Activated CD8-positive, alpha-beta T cell treated with anti-CD3 and anti-CD28 coated beads for 36 hours (primary cell): ENCODE measurements at regions not wholly inside any gene's neighbourhood (a gene's known extent, or its start where the extent isn't known, plus 50 kb on each side); places are given as distances from the start of the nearest gene placed in this dataset.

ENCODE experiments used
- ATAC-seq: fragments of 200-7000 bp; cut with Tn5 transposase; one replicate; pipeline ENCODE4 v1.10.0; 2021; ENCODE audit warnings: mild to moderate bottlenecking, moderate library complexity
- CTCF ChIA-PET: fragments of 350-600 bp; sonication (Branson Sonifier 250); formaldehyde crosslinking; loops from one replicate; lab custom pipeline; 2021; ENCODE audit warnings: antibody characterized with exemption; lab: Charles Lee
- POLR2A ChIA-PET: fragments of 350-600 bp; sonication (Branson Sonifier 250); formaldehyde crosslinking; loops from one replicate; lab custom pipeline; 2021; ENCODE audit warnings: antibody characterized with exemption; lab: Charles Lee
- DNase-seq: peaks from one replicate; pipeline ENCODE4 v3.0.0-alpha.2; 2020
- H3K27ac Mint-ChIP-seq: one replicate; pipeline ENCODE4 v1.8.0; 2021; ENCODE audit warnings: mild to moderate bottlenecking, mixed read lengths
- H3K27me3 Mint-ChIP-seq: one replicate; pipeline ENCODE4 v1.8.0; 2021; ENCODE audit warnings: mixed read lengths
- H3K36me3 Mint-ChIP-seq: one replicate; pipeline ENCODE4 v1.8.0; 2021; ENCODE audit warnings: low read depth, mixed read lengths
- H3K4me1 Mint-ChIP-seq: one replicate; pipeline ENCODE4 v1.8.0; 2021; ENCODE audit warnings: low read depth, mixed read lengths
- H3K4me3 Mint-ChIP-seq: one replicate; pipeline ENCODE4 v1.8.0; 2021; ENCODE audit warnings: mild to moderate bottlenecking, moderate library complexity, mixed read lengths
- H3K9me3 Mint-ChIP-seq: one replicate; pipeline ENCODE4 v1.8.0; 2021; ENCODE audit warnings: mixed read lengths
- intact Hi-C: fragments of 100-400 bp; cut with micrococcal nuclease; formaldehyde crosslinking; loops from one replicate; pipeline ENCODE4 v1.10.0; 2022
- TF ChIP-seq, protein P1 (sequence below): fragments of 200-600 bp; IDR thresholded peaks from one replicate; pipeline ENCODE4 v1.8.0; 2022; ENCODE audit warnings: antibody characterized with exemption, mild to moderate bottlenecking

DNA sequence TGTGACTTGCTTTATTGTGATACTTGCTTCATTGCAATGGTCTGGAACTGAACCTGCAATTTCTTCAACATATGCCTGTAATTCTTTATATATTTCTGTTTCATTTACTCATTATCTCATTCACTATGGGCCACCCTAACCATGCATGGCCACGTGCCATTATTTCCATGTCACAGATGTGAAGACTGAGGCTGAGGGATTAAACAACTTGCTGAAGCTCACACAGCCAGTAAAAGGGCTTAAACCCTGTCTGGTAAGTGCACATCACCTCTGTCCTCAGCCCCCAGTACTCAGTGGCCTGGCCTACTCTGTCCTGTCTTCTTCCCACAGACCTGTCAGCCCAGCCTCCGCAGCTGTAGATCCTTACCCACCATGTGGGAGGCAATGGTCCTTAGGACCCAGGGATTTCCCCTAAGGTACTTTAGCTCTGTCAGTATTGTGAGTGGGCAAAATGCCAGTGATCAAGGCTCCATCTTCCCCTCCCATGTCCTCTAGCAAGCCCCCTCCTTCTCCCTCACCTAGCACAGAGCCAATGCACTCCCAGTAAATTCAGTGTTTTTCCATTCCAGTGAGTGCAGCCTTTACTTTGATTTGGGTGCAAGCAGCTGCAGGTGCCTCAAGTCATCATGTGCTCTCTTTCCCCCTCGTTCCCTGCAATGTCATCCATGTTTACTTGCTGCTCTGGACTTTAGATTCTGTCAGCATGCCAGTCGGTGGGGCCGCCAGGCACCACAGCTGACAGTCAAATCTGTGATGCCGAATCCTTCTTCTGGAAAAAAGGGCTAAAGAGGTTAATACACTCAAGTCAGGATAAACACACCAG, 228.2 kb upstream of the PROX1 start:
- H3K4me1 Mint-ChIP-seq = peaks cover 4% of the 10 kb centered on the region
- CTCF ChIA-PET = no interaction called here
- peaks cover 1% of the 10 kb centered on the region for H3K9me3 Mint-ChIP-seq
- ATAC-seq (no peak), DNase-seq (no peak)
- H3K36me3 Mint-ChIP-seq = no peaks in the 10 kb centered on the region
- H3K27me3 Mint-ChIP-seq = no peaks in the 10 kb centered on the region
- intact Hi-C loops = no loop called here
- no peak overlapping the region for H3K27ac Mint-ChIP-seq
- POLR2A ChIA-PET = no interaction called here
- no peak overlapping the region for H3K4me3 Mint-ChIP-seq
- TF ChIP-seq, protein P1, sequence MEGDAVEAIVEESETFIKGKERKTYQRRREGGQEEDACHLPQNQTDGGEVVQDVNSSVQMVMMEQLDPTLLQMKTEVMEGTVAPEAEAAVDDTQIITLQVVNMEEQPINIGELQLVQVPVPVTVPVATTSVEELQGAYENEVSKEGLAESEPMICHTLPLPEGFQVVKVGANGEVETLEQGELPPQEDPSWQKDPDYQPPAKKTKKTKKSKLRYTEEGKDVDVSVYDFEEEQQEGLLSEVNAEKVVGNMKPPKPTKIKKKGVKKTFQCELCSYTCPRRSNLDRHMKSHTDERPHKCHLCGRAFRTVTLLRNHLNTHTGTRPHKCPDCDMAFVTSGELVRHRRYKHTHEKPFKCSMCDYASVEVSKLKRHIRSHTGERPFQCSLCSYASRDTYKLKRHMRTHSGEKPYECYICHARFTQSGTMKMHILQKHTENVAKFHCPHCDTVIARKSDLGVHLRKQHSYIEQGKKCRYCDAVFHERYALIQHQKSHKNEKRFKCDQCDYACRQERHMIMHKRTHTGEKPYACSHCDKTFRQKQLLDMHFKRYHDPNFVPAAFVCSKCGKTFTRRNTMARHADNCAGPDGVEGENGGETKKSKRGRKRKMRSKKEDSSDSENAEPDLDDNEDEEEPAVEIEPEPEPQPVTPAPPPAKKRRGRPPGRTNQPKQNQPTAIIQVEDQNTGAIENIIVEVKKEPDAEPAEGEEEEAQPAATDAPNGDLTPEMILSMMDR = no peak

DNA sequence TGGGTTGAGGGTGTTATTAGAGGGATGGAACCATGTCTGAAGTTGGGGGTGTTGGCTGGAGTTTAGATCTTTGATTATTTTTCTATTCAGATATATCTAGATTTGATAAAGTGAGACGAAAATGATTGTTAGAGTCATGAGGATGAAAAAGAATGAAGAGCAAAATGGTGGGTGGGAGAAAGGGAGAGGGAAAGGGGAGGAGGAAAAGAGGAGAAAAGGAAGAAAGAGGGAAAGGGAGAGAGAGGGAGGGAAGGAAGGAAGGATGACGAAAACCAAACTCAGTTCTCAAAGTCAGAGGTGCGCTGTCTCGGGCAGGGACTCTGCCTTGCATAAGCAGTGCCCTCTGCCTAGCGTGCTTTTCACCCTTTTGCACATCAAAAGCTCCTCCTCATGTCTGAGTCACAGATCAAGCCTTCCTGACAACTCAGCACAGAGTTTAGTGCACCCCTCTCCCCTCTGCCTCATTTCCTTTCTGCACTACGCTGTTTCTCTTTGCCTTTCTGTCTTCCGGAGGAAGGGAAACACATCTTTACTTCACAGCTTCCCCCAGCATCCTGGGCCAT, 225.8 kb upstream of the PROX1 start:
- CTCF ChIA-PET = no interaction called here
- ATAC-seq = peak; percentile 99

DNA sequence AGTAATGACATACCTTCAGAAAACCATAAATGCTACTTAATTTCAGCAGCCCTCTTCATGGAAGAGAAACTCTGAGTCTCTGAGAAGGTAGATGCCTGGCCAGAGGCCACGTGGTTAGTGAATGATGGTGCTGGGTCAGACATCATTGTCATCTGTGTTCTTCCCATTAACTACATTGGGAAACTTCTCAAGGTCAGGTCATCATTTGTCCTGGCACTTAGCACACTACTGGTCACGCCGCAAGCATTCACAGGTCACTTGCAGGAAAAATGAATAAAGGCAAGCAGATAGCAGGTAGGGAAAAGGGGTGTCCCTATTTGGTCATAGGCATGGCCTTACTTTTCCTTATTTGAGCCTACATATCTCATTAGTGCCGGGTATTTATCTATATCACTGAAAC, 220.1 kb upstream of the PROX1 start:
- intact Hi-C loops = no loop called here
- Mint-ChIP-seq H3K9me3 (no peaks in the 10 kb centered on the region), H3K4me3 (no peak overlapping the region), H3K27ac (no peak overlapping the region), H3K27me3 (peaks cover 1% of the 10 kb centered on the region), H3K4me1 (no peaks in the 10 kb centered on the region), H3K36me3 (no peaks in the 10 kb centered on the region)
- CTCF ChIA-PET = no interaction called here
- ATAC-seq (no peak), DNase-seq (no peak)
- POLR2A ChIA-PET = no interaction called here
- TF ChIP-seq, protein P1 = no peak

More for the DNA sequence above, 225.8 kb upstream of the PROX1 start:
- DNase-seq = peak; percentile 53
- Mint-ChIP-seq H3K4me3 (peak overlapping the region; percentile 17), H3K36me3 (no peaks in the 10 kb centered on the region), H3K27ac (peak overlapping the region; percentile 57), H3K4me1 (peaks cover 4% of the 10 kb centered on the region), H3K27me3 (no peaks in the 10 kb centered on the region), H3K9me3 (peaks cover 1% of the 10 kb centered on the region)
- POLR2A ChIA-PET = no interaction called here
- intact Hi-C loops = no loop called here
- TF ChIP-seq, protein P1 = no peak

DNA sequence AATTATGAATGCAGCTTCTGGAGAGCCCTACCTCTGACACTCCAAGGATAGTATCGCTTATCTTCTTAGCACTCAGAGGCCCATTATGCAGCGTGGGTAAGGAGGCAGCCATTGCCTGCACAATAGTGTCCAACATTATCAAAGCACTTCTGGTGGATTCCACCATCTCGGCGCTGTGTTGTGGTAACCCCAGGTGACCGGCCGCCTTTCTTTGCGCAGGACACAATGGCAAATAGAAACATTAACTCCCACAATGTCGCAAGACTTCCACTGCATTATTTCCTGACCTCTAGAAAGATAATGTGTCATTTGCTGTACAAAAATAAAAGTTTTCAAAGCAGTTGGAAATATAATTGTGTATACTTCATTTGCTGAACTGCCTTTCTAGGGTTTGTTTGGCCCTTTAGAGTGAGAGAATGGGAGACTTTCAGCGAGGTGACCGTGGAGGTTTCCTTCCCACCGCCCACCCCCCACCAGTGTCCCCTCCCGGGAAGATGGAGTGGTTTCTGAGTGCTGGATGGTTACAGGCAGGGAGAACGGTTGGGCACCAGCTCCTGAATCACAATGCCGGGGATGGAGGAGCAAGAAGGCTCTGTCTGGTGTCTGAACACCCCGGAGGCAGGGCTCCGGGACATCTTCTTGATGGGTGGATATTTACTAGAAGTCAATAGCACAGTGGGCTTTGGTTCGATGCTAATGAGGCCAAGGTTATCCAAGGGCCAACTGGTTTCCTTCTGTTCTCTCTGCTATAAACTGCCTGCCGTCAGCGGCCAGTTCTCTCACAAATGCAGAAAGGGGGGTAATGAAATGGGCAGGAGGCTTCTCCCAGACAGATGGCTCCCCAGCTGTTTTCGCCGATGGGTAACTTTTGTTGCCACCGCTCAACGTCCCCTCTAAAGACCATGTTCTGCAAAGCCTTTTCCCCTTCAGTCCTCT, 215.4 kb upstream of the PROX1 start:
- Mint-ChIP-seq H3K9me3 (no peaks in the 10 kb centered on the region), H3K36me3 (no peaks in the 10 kb centered on the region), H3K27me3 (peaks cover 1% of the 10 kb centered on the region), H3K4me1 (no peaks in the 10 kb centered on the region), H3K4me3 (no peak overlapping the region), H3K27ac (no peak overlapping the region)
- intact Hi-C loops = no loop called here
- POLR2A ChIA-PET = interaction anchor here (1.2 kb wide), 1 partner anchor 272 kb away, joined by 3 read pairs; no protein-coding TSS in a partner anchor
- ATAC-seq = no peak
- TF ChIP-seq, protein P1 = no peak
- CTCF ChIA-PET = no interaction called here
- DNase-seq = no peak
